ENCODE measurements at regions not wholly inside any gene's neighbourhood (a gene's known extent, or its start where the extent isn't known, plus 50 kb on each side); places are given as distances from the start of the nearest gene placed in this dataset.
"Not testable (repeated sequence)": the region's sequence is repeated elsewhere in the genome, so short reads cannot be mapped to it uniquely, and the experiment has no call there.

- no peak for DNase-seq
Measured at GRCh38 chr1:172755099-172755498, 96.2 kb downstream of the FASLG start.

- no peak for DNase-seq
Measured at GRCh38 chr1:172756024-172756423, 97.1 kb downstream of the FASLG start.

- DNase-seq = no peak
Measured at GRCh38 chr1:172758259-172758658, 99.4 kb downstream of the FASLG start.

GRCh38 chr1:172760121-172760520, 101.2 kb downstream of the FASLG start:
- DNase-seq = no peak

GRCh38 chr1:172761581-172762486, 102.9 kb downstream of the FASLG start:
- DNase-seq = no peak

GRCh38 chr1:172763057-172763456, 104.2 kb downstream of the FASLG start:
- no peak for DNase-seq

- DNase-seq = no peak
Measured at GRCh38 chr1:172764378-172764777, 105.5 kb downstream of the FASLG start.

- no peak for DNase-seq
Measured at GRCh38 chr1:172766462-172766861, 107.6 kb downstream of the FASLG start.

- no peak for DNase-seq
Measured at GRCh38 chr1:172770071-172770470, 111.2 kb downstream of the FASLG start.

GRCh38 chr1:172774561-172774960, 115.7 kb downstream of the FASLG start:
- no peak for DNase-seq

GRCh38 chr1:172775606-172776005, 116.7 kb downstream of the FASLG start:
- DNase-seq = no peak

- DNase-seq = no peak
Measured at GRCh38 chr1:172776071-172776470, 117.2 kb downstream of the FASLG start.

GRCh38 chr1:172777767-172778166, 118.9 kb downstream of the FASLG start:
- no peak for DNase-seq

GRCh38 chr1:172778456-172779455, 119.9 kb downstream of the FASLG start:
- DNase-seq = no peak

- no peak for DNase-seq
Measured at GRCh38 chr1:172779491-172779890, 120.6 kb downstream of the FASLG start.

GRCh38 chr1:172781513-172782140, 122.7 kb downstream of the FASLG start:
- no peak for DNase-seq

- no peak for DNase-seq
Measured at GRCh38 chr1:172789840-172790239, 130.9 kb downstream of the FASLG start.

- no peak for DNase-seq
Measured at GRCh38 chr1:172790245-172790644, 131.3 kb downstream of the FASLG start.

- DNase-seq = no peak
Measured at GRCh38 chr1:172793823-172794222, 134.9 kb downstream of the FASLG start.

GRCh38 chr1:172795741-172796140, 136.8 kb downstream of the FASLG start:
- DNase-seq = no peak

GRCh38 chr1:172799804-172800203, 140.9 kb downstream of the FASLG start:
- not testable (repeated sequence) for DNase-seq

- no peak for DNase-seq
Measured at GRCh38 chr1:172801771-172802322, 142.9 kb downstream of the FASLG start.

GRCh38 chr1:172809750-172810149, 150.8 kb downstream of the FASLG start:
- no peak for DNase-seq
